GM23338 (cell line): ENCODE measurements at regions not wholly inside any gene's neighbourhood (a gene's known extent, or its start where the extent isn't known, plus 50 kb on each side); places are given as distances from the start of the nearest gene placed in this dataset.

Source experiments
- ATAC-seq: fragments of 200-7000 bp; cut with Tn5 transposase; 3 replicates; pipeline ENCODE4 v1.9.1; 2020
- DNase-seq: peaks from one replicate; pipeline ENCODE4 v3.0.0-alpha.2; 2015; ENCODE audit warnings: low spot score
- H2AFZ ChIP-seq: fragments of 200-600 bp; sonication (generic); 2 replicates; pipeline ENCODE4 v1.8.0; 2016; ENCODE audit warnings: antibody characterized with exemption, mild to moderate bottlenecking, moderate library complexity
- H3F3A ChIP-seq: fragments of 200-600 bp; sonication (generic); replicated peaks from 2 replicates; pipeline ENCODE4 v1.8.0; 2017; ENCODE audit warnings: antibody characterized with exemption, mixed run types, low read depth
- H3K27ac ChIP-seq: fragments of 200-600 bp; sonication (generic); 2 replicates; pipeline ENCODE4 v1.6.1; 2016; ENCODE audit warnings: low read depth
- H3K27me3 ChIP-seq: fragments of 200-600 bp; sonication (generic); 2 replicates; pipeline ENCODE4 v1.8.0; 2016; ENCODE audit warnings: mild to moderate bottlenecking, mixed run types, moderate library complexity; ENCODE audit not compliant: insufficient read depth
- H3K36me3 ChIP-seq: fragments of 200-600 bp; sonication (generic); 2 replicates; pipeline ENCODE4 v1.8.0; 2016; ENCODE audit warnings: mild to moderate bottlenecking; ENCODE audit not compliant: insufficient read depth
- H3K4me1 ChIP-seq: fragments of 200-600 bp; sonication (generic); 2 replicates; pipeline ENCODE4 v1.8.0; 2016; ENCODE audit warnings: mild to moderate bottlenecking, moderate library complexity; ENCODE audit not compliant: insufficient read depth
- H3K4me2 ChIP-seq: fragments of 200-600 bp; sonication (generic); 2 replicates; pipeline ENCODE4 v1.7.1; 2017; ENCODE audit warnings: mixed run types
- H3K4me3 ChIP-seq: fragments of 200-600 bp; sonication (generic); 2 replicates; pipeline ENCODE4 v1.6.1; 2016; ENCODE audit warnings: mixed run types
- H3K79me2 ChIP-seq: fragments of 200-600 bp; sonication (generic); replicated peaks from 2 replicates; pipeline ENCODE4 v1.8.0; 2017; ENCODE audit warnings: mild to moderate bottlenecking; ENCODE audit not compliant: insufficient read depth
- H3K9me2 ChIP-seq: fragments of 200-600 bp; sonication (generic); 2 replicates; pipeline ENCODE4 v1.8.0; 2017; ENCODE audit not compliant: insufficient read depth
- H4K20me1 ChIP-seq: fragments of 200-600 bp; sonication (generic); replicated peaks from 2 replicates; pipeline ENCODE4 v1.8.0; 2017; ENCODE audit warnings: mild to moderate bottlenecking; ENCODE audit not compliant: insufficient read depth
- H3K27ac Mint-ChIP-seq: 2 replicates; pipeline ENCODE4 v1.8.0; 2020; ENCODE audit warnings: inconsistent platforms, mild to moderate bottlenecking, moderate library complexity, mixed read lengths
- H3K27me3 Mint-ChIP-seq: 3 replicates; pipeline ENCODE4 v1.8.0; 2022; ENCODE audit warnings: low read depth, mild to moderate bottlenecking, moderate library complexity, mixed read lengths, inconsistent platforms; ENCODE audit not compliant: insufficient read depth, poor library complexity
- H3K36me3 Mint-ChIP-seq: 3 replicates; pipeline ENCODE4 v1.8.0; 2021; ENCODE audit warnings: low read depth, mild to moderate bottlenecking, inconsistent platforms, moderate library complexity, mixed read lengths
- H3K4me1 Mint-ChIP-seq: 3 replicates; pipeline ENCODE4 v1.8.0; 2020; ENCODE audit warnings: mild to moderate bottlenecking, inconsistent platforms, mixed read lengths
- H3K4me3 Mint-ChIP-seq: 3 replicates; pipeline ENCODE4 v1.8.0; 2021; ENCODE audit warnings: moderate library complexity, mild to moderate bottlenecking, inconsistent platforms, mixed read lengths
- H3K9me3 Mint-ChIP-seq: 3 replicates; pipeline ENCODE4 v1.8.0; 2020; ENCODE audit warnings: moderate library complexity, mild to moderate bottlenecking, inconsistent platforms, mixed read lengths
- CREB1 ChIP-seq: fragments of 250-450 bp; sonication (Bioruptor Pico); IDR thresholded peaks from 2 replicates; pipeline ENCODE4 v1.5.0; 2020; ENCODE audit warnings: low read depth, mild to moderate bottlenecking, moderate library complexity
- EZH2 ChIP-seq: fragments of 200-600 bp; sonication (generic); IDR thresholded peaks from one replicate; pipeline ENCODE4 v1.8.0; 2017; ENCODE audit warnings: antibody characterized with exemption, mild to moderate bottlenecking, low read depth; ENCODE audit not compliant: unreplicated experiment
- EZH2phosphoT487 ChIP-seq: fragments of 200-600 bp; sonication (generic); IDR thresholded peaks from one replicate; pipeline ENCODE4 v1.8.1; 2018; ENCODE audit warnings: antibody characterized with exemption; ENCODE audit not compliant: unreplicated experiment
- JUNB ChIP-seq: IDR thresholded peaks from one replicate; pipeline ENCODE4 v1.6.1; 2016; ENCODE audit warnings: antibody characterized with exemption; ENCODE audit not compliant: unreplicated experiment
- NANOG ChIP-seq: IDR thresholded peaks from 2 replicates; pipeline ENCODE4 v1.6.1; 2016; ENCODE audit warnings: antibody characterized with exemption, borderline replicate concordance
- POLR2AphosphoS5 ChIP-seq: IDR thresholded peaks from 2 replicates; pipeline ENCODE4 v1.6.1; 2016; ENCODE audit warnings: antibody characterized with exemption, low read depth
- STAT1 ChIP-seq: IDR thresholded peaks from one replicate; pipeline ENCODE4 v1.6.1; 2016; ENCODE audit warnings: antibody characterized with exemption; ENCODE audit not compliant: unreplicated experiment
- ZNF114 ChIP-seq: fragments of 250-450 bp; sonication (Bioruptor Pico); IDR thresholded peaks from 2 replicates; pipeline ENCODE4 v1.5.0; 2020; ENCODE audit warnings: mild to moderate bottlenecking, moderate library complexity
- ZNF331 ChIP-seq: fragments of 250-450 bp; sonication (Bioruptor Pico); IDR thresholded peaks from 2 replicates; pipeline ENCODE4 v1.5.0; 2020; ENCODE audit warnings: low read depth, mild to moderate bottlenecking, moderate library complexity
- TF ChIP-seq, protein P1 (sequence below): fragments of 250-450 bp; sonication (Bioruptor Pico); IDR thresholded peaks from 2 replicates; pipeline ENCODE4 v1.5.0; 2020; ENCODE audit warnings: mild to moderate bottlenecking, moderate library complexity
- TF ChIP-seq, protein P2 (sequence below), 2 experiments: fragments of 200-600 bp in 1 of 2; sonication (generic) in 1 of 2; conservative IDR thresholded peaks; 2 replicates each; pipeline versions ENCODE4 v1.5.1 to v1.6.1; 2016 to 2017; ENCODE audit warnings: antibody characterized with exemption in 2 of 2, low read depth in 2 of 2, mild to moderate bottlenecking in 2 of 2, moderate library complexity in 1 of 2
- TF ChIP-seq, protein P3 (sequence below): IDR thresholded peaks from one replicate; pipeline ENCODE4 v1.6.1; 2018; ENCODE audit warnings: antibody characterized with exemption; ENCODE audit not compliant: unreplicated experiment

DNA sequence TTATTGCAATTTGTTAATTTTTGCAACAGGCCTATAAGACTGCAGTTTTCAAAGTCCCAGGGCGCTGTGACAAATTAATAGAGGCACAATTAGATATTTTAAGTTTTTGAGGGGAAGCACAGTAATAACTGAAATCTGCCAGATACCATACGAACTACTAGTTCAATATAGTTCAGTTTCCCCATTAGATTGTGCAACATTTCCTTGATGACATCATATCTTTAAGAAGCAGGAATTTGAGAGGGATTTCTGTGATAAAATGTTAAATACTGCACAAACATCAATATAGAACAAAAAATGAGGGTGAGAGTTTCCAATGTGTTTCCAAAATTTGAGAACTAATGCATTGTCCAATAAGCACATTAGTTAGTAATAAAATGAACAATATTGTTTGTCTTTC is 56.7 kb upstream of the GRIN3A start:
- H3K4me2 ChIP-seq = no peak overlapping the region
- H4K20me1 ChIP-seq = no peaks in the 10 kb centered on the region
- H3K79me2 ChIP-seq = no peaks in the 10 kb centered on the region
- Mint-ChIP-seq H3K9me3 (peaks cover 21% of the 10 kb centered on the region), H3K27ac (no peak overlapping the region), H3K4me3 (no peak overlapping the region), H3K4me1 (no peaks in the 10 kb centered on the region), H3K36me3 (no peaks in the 10 kb centered on the region), H3K27me3 (no peaks in the 10 kb centered on the region)
- no peaks in the 10 kb centered on the region for H3K9me2 ChIP-seq
- H3K36me3 ChIP-seq = no peaks in the 10 kb centered on the region; the same call in 1 of the 2 replicates
- H3K4me3 ChIP-seq = no peak overlapping the region
- no peaks in the 10 kb centered on the region for H3K27me3 ChIP-seq
- no peak overlapping the region for H3K27ac ChIP-seq
- TF ChIP-seq ZNF331 (CRISPR knock-in tag) = no peak
- TF ChIP-seq NANOG = no peak
- TF ChIP-seq EZH2phosphoT487 = no peak
- no peak for TF ChIP-seq EZH2
- ATAC-seq (no peak), DNase-seq (no peak)
- no peaks in the 10 kb centered on the region for H3K4me1 ChIP-seq
- no peaks in the 10 kb centered on the region for H3F3A ChIP-seq
- H2AFZ ChIP-seq = no peak overlapping the region

DNA sequence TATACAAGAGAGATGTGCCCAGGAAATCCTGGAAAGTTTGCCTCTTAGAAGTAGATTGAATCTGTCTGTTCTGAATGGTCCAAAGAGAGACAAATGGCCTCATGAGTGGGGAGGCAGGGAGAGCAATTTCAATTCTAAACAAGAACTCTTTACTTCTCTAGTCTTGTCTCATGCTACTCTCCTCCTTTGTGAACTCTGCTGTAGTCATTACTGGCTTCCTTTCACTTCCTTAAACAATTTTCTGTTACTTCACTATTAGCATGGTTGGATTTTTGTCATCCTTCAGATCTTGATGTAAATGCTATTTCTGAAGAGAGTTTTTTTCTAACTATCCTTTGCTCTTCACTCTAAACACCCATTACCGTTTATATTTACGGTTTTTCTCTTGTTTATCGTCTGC is 54.0 kb upstream of the GRIN3A start:
- no peaks in the 10 kb centered on the region for H3F3A ChIP-seq
- no peak overlapping the region for H3K4me3 Mint-ChIP-seq
- TF ChIP-seq ZNF114 (CRISPR knock-in tag) (no peak), EZH2phosphoT487 (no peak), EZH2 (no peak), STAT1 (no peak), CREB1 (CRISPR knock-in tag) (no peak), POLR2AphosphoS5 (no peak), NANOG (no peak), JUNB (no peak)
- TF ChIP-seq, protein P1, sequence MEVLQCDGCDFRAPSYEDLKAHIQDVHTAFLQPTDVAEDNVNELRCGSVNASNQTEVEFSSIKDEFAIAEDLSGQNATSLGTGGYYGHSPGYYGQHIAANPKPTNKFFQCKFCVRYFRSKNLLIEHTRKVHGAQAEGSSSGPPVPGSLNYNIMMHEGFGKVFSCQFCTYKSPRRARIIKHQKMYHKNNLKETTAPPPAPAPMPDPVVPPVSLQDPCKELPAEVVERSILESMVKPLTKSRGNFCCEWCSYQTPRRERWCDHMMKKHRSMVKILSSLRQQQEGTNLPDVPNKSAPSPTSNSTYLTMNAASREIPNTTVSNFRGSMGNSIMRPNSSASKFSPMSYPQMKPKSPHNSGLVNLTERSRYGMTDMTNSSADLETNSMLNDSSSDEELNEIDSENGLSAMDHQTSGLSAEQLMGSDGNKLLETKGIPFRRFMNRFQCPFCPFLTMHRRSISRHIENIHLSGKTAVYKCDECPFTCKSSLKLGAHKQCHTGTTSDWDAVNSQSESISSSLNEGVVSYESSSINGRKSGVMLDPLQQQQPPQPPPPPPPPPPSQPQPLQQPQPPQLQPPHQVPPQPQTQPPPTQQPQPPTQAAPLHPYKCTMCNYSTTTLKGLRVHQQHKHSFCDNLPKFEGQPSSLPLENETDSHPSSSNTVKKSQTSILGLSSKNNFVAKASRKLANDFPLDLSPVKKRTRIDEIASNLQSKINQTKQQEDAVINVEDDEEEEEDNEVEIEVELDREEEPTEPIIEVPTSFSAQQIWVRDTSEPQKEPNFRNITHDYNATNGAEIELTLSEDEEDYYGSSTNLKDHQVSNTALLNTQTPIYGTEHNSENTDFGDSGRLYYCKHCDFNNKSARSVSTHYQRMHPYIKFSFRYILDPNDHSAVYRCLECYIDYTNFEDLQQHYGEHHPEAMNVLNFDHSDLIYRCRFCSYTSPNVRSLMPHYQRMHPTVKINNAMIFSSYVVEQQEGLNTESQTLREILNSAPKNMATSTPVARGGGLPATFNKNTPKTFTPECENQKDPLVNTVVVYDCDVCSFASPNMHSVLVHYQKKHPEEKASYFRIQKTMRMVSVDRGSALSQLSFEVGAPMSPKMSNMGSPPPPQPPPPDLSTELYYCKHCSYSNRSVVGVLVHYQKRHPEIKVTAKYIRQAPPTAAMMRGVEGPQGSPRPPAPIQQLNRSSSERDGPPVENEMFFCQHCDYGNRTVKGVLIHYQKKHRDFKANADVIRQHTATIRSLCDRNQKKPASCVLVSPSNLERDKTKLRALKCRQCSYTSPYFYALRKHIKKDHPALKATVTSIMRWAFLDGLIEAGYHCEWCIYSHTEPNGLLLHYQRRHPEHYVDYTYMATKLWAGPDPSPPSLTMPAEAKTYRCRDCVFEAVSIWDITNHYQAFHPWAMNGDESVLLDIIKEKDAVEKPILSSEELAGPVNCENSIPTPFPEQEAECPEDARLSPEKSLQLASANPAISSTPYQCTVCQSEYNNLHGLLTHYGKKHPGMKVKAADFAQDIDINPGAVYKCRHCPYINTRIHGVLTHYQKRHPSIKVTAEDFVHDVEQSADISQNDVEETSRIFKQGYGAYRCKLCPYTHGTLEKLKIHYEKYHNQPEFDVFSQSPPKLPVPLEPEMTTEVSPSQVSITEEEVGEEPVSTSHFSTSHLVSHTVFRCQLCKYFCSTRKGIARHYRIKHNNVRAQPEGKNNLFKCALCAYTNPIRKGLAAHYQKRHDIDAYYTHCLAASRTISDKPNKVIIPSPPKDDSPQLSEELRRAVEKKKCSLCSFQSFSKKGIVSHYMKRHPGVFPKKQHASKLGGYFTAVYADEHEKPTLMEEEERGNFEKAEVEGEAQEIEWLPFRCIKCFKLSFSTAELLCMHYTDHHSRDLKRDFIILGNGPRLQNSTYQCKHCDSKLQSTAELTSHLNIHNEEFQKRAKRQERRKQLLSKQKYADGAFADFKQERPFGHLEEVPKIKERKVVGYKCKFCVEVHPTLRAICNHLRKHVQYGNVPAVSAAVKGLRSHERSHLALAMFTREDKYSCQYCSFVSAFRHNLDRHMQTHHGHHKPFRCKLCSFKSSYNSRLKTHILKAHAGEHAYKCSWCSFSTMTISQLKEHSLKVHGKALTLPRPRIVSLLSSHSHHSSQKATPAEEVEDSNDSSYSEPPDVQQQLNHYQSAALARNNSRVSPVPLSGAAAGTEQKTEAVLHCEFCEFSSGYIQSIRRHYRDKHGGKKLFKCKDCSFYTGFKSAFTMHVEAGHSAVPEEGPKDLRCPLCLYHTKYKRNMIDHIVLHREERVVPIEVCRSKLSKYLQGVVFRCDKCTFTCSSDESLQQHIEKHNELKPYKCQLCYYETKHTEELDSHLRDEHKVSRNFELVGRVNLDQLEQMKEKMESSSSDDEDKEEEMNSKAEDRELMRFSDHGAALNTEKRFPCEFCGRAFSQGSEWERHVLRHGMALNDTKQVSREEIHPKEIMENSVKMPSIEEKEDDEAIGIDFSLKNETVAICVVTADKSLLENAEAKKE = no peak
- TF ChIP-seq, protein P2, sequence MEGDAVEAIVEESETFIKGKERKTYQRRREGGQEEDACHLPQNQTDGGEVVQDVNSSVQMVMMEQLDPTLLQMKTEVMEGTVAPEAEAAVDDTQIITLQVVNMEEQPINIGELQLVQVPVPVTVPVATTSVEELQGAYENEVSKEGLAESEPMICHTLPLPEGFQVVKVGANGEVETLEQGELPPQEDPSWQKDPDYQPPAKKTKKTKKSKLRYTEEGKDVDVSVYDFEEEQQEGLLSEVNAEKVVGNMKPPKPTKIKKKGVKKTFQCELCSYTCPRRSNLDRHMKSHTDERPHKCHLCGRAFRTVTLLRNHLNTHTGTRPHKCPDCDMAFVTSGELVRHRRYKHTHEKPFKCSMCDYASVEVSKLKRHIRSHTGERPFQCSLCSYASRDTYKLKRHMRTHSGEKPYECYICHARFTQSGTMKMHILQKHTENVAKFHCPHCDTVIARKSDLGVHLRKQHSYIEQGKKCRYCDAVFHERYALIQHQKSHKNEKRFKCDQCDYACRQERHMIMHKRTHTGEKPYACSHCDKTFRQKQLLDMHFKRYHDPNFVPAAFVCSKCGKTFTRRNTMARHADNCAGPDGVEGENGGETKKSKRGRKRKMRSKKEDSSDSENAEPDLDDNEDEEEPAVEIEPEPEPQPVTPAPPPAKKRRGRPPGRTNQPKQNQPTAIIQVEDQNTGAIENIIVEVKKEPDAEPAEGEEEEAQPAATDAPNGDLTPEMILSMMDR (conservative IDR thresholded peaks at IDR 0.05; ENCODE audit: low read depth in 2 of 2) = no peak
- TF ChIP-seq, protein P3, sequence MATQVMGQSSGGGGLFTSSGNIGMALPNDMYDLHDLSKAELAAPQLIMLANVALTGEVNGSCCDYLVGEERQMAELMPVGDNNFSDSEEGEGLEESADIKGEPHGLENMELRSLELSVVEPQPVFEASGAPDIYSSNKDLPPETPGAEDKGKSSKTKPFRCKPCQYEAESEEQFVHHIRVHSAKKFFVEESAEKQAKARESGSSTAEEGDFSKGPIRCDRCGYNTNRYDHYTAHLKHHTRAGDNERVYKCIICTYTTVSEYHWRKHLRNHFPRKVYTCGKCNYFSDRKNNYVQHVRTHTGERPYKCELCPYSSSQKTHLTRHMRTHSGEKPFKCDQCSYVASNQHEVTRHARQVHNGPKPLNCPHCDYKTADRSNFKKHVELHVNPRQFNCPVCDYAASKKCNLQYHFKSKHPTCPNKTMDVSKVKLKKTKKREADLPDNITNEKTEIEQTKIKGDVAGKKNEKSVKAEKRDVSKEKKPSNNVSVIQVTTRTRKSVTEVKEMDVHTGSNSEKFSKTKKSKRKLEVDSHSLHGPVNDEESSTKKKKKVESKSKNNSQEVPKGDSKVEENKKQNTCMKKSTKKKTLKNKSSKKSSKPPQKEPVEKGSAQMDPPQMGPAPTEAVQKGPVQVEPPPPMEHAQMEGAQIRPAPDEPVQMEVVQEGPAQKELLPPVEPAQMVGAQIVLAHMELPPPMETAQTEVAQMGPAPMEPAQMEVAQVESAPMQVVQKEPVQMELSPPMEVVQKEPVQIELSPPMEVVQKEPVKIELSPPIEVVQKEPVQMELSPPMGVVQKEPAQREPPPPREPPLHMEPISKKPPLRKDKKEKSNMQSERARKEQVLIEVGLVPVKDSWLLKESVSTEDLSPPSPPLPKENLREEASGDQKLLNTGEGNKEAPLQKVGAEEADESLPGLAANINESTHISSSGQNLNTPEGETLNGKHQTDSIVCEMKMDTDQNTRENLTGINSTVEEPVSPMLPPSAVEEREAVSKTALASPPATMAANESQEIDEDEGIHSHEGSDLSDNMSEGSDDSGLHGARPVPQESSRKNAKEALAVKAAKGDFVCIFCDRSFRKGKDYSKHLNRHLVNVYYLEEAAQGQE = no peak

More for the DNA sequence above, 54.0 kb upstream of the GRIN3A start:
- H3K79me2 ChIP-seq = no peaks in the 10 kb centered on the region
- no peaks in the 10 kb centered on the region for H3K27me3 ChIP-seq
- peaks cover 17% of the 10 kb centered on the region; the same call in 2 of the 3 replicates for H3K9me3 Mint-ChIP-seq
- H3K36me3 ChIP-seq = no peaks in the 10 kb centered on the region
- no peak overlapping the region for H2AFZ ChIP-seq
- H3K9me2 ChIP-seq = no peaks in the 10 kb centered on the region
- H4K20me1 ChIP-seq = no peaks in the 10 kb centered on the region
- no peak for DNase-seq
- H3K27me3 Mint-ChIP-seq = no peaks in the 10 kb centered on the region
- H3K4me2 ChIP-seq = no peak overlapping the region
- H3K36me3 Mint-ChIP-seq = no peaks in the 10 kb centered on the region
- H3K27ac Mint-ChIP-seq = no peak overlapping the region
- no peaks in the 10 kb centered on the region for H3K4me1 Mint-ChIP-seq
- no peak overlapping the region for H3K27ac ChIP-seq
- no peaks in the 10 kb centered on the region for H3K4me1 ChIP-seq
- no peak overlapping the region for H3K4me3 ChIP-seq
- ATAC-seq = no peak
